Central memory CD8-positive, alpha-beta T cell (primary cell): ENCODE measurements at regions not wholly inside any gene's neighbourhood (a gene's known extent, or its start where the extent isn't known, plus 50 kb on each side); places are given as distances from the start of the nearest gene placed in this dataset.

ENCODE experiments used
- ATAC-seq: fragments of 150-1000 bp; cut with Tn5 transposase; replicated peaks from 2 replicates; pipeline ENCODE4 v1.10.0; 2022; ENCODE audit warnings: mild to moderate bottlenecking, moderate FRiP score, moderate number of reproducible peaks; ENCODE audit not compliant: poor library complexity, severe bottlenecking; ENCODE audit errors: extremely low read depth
- DNase-seq, 2 donors: peaks; one replicate each; pipeline ENCODE4 v3.0.0; 2021; ENCODE audit warnings: low spot score in 2 of 2
- H3K27ac Mint-ChIP-seq: one replicate; pipeline ENCODE4 v1.8.0; 2022; ENCODE audit warnings: low read depth, mild to moderate bottlenecking, moderate library complexity, mixed read lengths
- H3K27me3 Mint-ChIP-seq: one replicate; pipeline ENCODE4 v1.8.0; 2022; ENCODE audit warnings: mixed read lengths
- H3K36me3 Mint-ChIP-seq: one replicate; pipeline ENCODE4 v1.8.0; 2022; ENCODE audit warnings: mild to moderate bottlenecking, moderate library complexity, mixed read lengths; ENCODE audit not compliant: insufficient read depth
- H3K4me1 Mint-ChIP-seq: one replicate; pipeline ENCODE4 v1.8.0; 2022; ENCODE audit warnings: mixed read lengths
- H3K4me3 Mint-ChIP-seq: one replicate; pipeline ENCODE4 v1.8.0; 2022; ENCODE audit warnings: mild to moderate bottlenecking, moderate library complexity, mixed read lengths
- H3K9me3 Mint-ChIP-seq: one replicate; pipeline ENCODE4 v1.8.0; 2022; ENCODE audit warnings: mixed read lengths

- Mint-ChIP-seq H3K9me3 (no peaks in the 10 kb centered on the region), H3K36me3 (no peaks in the 10 kb centered on the region), H3K27me3 (no peaks in the 10 kb centered on the region), H3K4me1 (no peaks in the 10 kb centered on the region), H3K27ac (no peak overlapping the region), H3K4me3 (no peak overlapping the region)
- DNase-seq (no peak), ATAC-seq (no peak)
Measured at GRCh38 chr19:30309176-30309575, 63.0 kb upstream of the ZNF536 start.

- DNase-seq (no peak), ATAC-seq (no peak)
- Mint-ChIP-seq H3K4me1 (no peaks in the 10 kb centered on the region), H3K27me3 (no peaks in the 10 kb centered on the region), H3K36me3 (no peaks in the 10 kb centered on the region), H3K4me3 (no peak overlapping the region), H3K27ac (no peak overlapping the region), H3K9me3 (peaks cover 3% of the 10 kb centered on the region)
Measured at GRCh38 chr19:30309905-30310601, 62.1 kb upstream of the ZNF536 start.

GRCh38 chr19:30310602-30311263 lies 61.5 kb upstream of the ZNF536 start:
- H3K9me3 Mint-ChIP-seq, result peaks cover 5% of the 10 kb centered on the region
- no peak overlapping the region for H3K4me3 Mint-ChIP-seq
- DNase-seq (no peak), ATAC-seq (no peak)
- H3K4me1 Mint-ChIP-seq, result no peaks in the 10 kb centered on the region
- no peaks in the 10 kb centered on the region for H3K27me3 Mint-ChIP-seq
- no peaks in the 10 kb centered on the region for H3K36me3 Mint-ChIP-seq
- no peak overlapping the region for H3K27ac Mint-ChIP-seq

- H3K4me3 Mint-ChIP-seq, result no peak overlapping the region
- no peak for ATAC-seq
- DNase-seq, result no peak
- H3K27ac Mint-ChIP-seq, result no peak overlapping the region
- no peaks in the 10 kb centered on the region for H3K27me3 Mint-ChIP-seq
- no peaks in the 10 kb centered on the region for H3K36me3 Mint-ChIP-seq
- H3K4me1 Mint-ChIP-seq, result no peaks in the 10 kb centered on the region
- peaks cover 5% of the 10 kb centered on the region for H3K9me3 Mint-ChIP-seq
Measured at GRCh38 chr19:30311911-30312310, 60.3 kb upstream of the ZNF536 start.

- H3K27me3 Mint-ChIP-seq, result no peaks in the 10 kb centered on the region
- H3K9me3 Mint-ChIP-seq, result peaks cover 5% of the 10 kb centered on the region
- H3K36me3 Mint-ChIP-seq, result no peaks in the 10 kb centered on the region
- no peak overlapping the region for H3K27ac Mint-ChIP-seq
- H3K4me1 Mint-ChIP-seq, result no peaks in the 10 kb centered on the region
- ATAC-seq (no peak), DNase-seq (no peak)
- no peak overlapping the region for H3K4me3 Mint-ChIP-seq
Measured at GRCh38 chr19:30312582-30313352, 59.4 kb upstream of the ZNF536 start.

GRCh38 chr19:30313353-30313750 lies 58.8 kb upstream of the ZNF536 start:
- Mint-ChIP-seq H3K36me3 (no peaks in the 10 kb centered on the region), H3K4me3 (no peak overlapping the region), H3K27me3 (no peaks in the 10 kb centered on the region), H3K9me3 (peaks cover 5% of the 10 kb centered on the region), H3K4me1 (no peaks in the 10 kb centered on the region), H3K27ac (no peak overlapping the region)
- DNase-seq (no peak), ATAC-seq (no peak)

GRCh38 chr19:30314056-30314804 lies 58.0 kb upstream of the ZNF536 start:
- Mint-ChIP-seq H3K27me3 (no peaks in the 10 kb centered on the region), H3K9me3 (peaks cover 5% of the 10 kb centered on the region), H3K36me3 (peaks cover 1% of the 10 kb centered on the region), H3K4me3 (no peak overlapping the region), H3K4me1 (no peaks in the 10 kb centered on the region), H3K27ac (no peak overlapping the region)
- DNase-seq, result no peak
- ATAC-seq, result no peak

- ATAC-seq, result no peak
- Mint-ChIP-seq H3K4me1 (no peaks in the 10 kb centered on the region), H3K4me3 (no peak overlapping the region), H3K27me3 (no peaks in the 10 kb centered on the region), H3K9me3 (peaks cover 5% of the 10 kb centered on the region), H3K27ac (no peak overlapping the region), H3K36me3 (peaks cover 1% of the 10 kb centered on the region)
- DNase-seq, result no peak
Measured at GRCh38 chr19:30314805-30315155, 57.4 kb upstream of the ZNF536 start.

- Mint-ChIP-seq H3K9me3 (peaks cover 5% of the 10 kb centered on the region), H3K4me1 (no peaks in the 10 kb centered on the region), H3K27ac (no peak overlapping the region), H3K36me3 (peaks cover 1% of the 10 kb centered on the region), H3K4me3 (no peak overlapping the region), H3K27me3 (no peaks in the 10 kb centered on the region)
- no peak for DNase-seq
- no peak for ATAC-seq
Measured at GRCh38 chr19:30315159-30315558, 57.0 kb upstream of the ZNF536 start.

- Mint-ChIP-seq H3K36me3 (peaks cover 1% of the 10 kb centered on the region), H3K4me1 (no peaks in the 10 kb centered on the region), H3K27ac (no peak overlapping the region), H3K27me3 (no peaks in the 10 kb centered on the region), H3K9me3 (peaks cover 5% of the 10 kb centered on the region), H3K4me3 (no peak overlapping the region)
- ATAC-seq, result no peak
- no peak for DNase-seq
Measured at GRCh38 chr19:30316000-30316491, 56.1 kb upstream of the ZNF536 start.

GRCh38 chr19:30316560-30317106 lies 55.6 kb upstream of the ZNF536 start:
- no peak for DNase-seq
- ATAC-seq, result no peak

GRCh38 chr19:30317403-30317802 lies 54.8 kb upstream of the ZNF536 start:
- no peak overlapping the region for H3K4me3 Mint-ChIP-seq
- no peaks in the 10 kb centered on the region for H3K4me1 Mint-ChIP-seq
- DNase-seq, result no peak
- peaks cover 5% of the 10 kb centered on the region for H3K9me3 Mint-ChIP-seq
- no peak overlapping the region for H3K27ac Mint-ChIP-seq
- H3K27me3 Mint-ChIP-seq, result no peaks in the 10 kb centered on the region
- no peak for ATAC-seq
- peaks cover 1% of the 10 kb centered on the region for H3K36me3 Mint-ChIP-seq

More at GRCh38 chr19:30316560-30317106, 55.6 kb upstream of the ZNF536 start:
- Mint-ChIP-seq H3K4me1 (no peaks in the 10 kb centered on the region), H3K27me3 (no peaks in the 10 kb centered on the region), H3K27ac (no peak overlapping the region), H3K36me3 (peaks cover 1% of the 10 kb centered on the region), H3K4me3 (no peak overlapping the region), H3K9me3 (peaks cover 5% of the 10 kb centered on the region)
